ENCODE measurements at regions not wholly inside any gene's neighbourhood (a gene's known extent, or its start where the extent isn't known, plus 50 kb on each side); places are given as distances from the start of the nearest gene placed in this dataset.

GRCh38 chr6:109282756-109283155, 99.5 kb downstream of the CD164 start:
- Histone ChIP-seq H3K4me1 (ENCODE audit: control insufficient read depth in 5 of 5, insufficient read depth in 5 of 5, low read length in 5 of 5) (no peaks in the 10 kb centered on the region), H3K27ac (ENCODE audit: low read depth, low read length) (no peak overlapping the region), H3K4me3 (ENCODE audit: low read depth in 1 of 5, low read length in 5 of 5) (no peak overlapping the region)

GRCh38 chr6:109279628-109280027, 102.6 kb downstream of the CD164 start:
- Histone ChIP-seq H3K9me3 (ENCODE audit: control insufficient read depth in 5 of 5, low read length in 5 of 5) (peaks cover 0 to 4% (median 0%) of the 10 kb centered on the region in 5 donors), H3K27ac (ENCODE audit: low read depth, low read length) (no peak overlapping the region), H3K4me3 (ENCODE audit: low read depth in 1 of 5, low read length in 5 of 5) (no peak overlapping the region), H3K4me1 (ENCODE audit: control insufficient read depth in 5 of 5, insufficient read depth in 5 of 5, low read length in 5 of 5) (no peaks in the 10 kb centered on the region), H3K36me3 (ENCODE audit: control insufficient read depth in 5 of 5, insufficient read depth in 5 of 5, low read length in 5 of 5) (no peaks in the 10 kb centered on the region), H3K27me3 (ENCODE audit: control insufficient read depth in 5 of 5, insufficient read depth in 4 of 5, low read length in 5 of 5) (no peaks in the 10 kb centered on the region), H3K9ac (ENCODE audit: low read length in 5 of 5) (no peak overlapping the region)

More at GRCh38 chr6:109282756-109283155, 99.5 kb downstream of the CD164 start:
- Histone ChIP-seq H3K36me3 (ENCODE audit: control insufficient read depth in 5 of 5, insufficient read depth in 5 of 5, low read length in 5 of 5) (peaks cover 0 to 2% (median 0%) of the 10 kb centered on the region in 5 donors), H3K9ac (ENCODE audit: low read length in 5 of 5) (no peak overlapping the region), H3K9me3 (ENCODE audit: control insufficient read depth in 5 of 5, low read length in 5 of 5) (no peaks in the 10 kb centered on the region), H3K27me3 (ENCODE audit: control insufficient read depth in 5 of 5, insufficient read depth in 4 of 5, low read length in 5 of 5) (no peaks in the 10 kb centered on the region)

GRCh38 chr6:109271622-109272021, 110.6 kb downstream of the CD164 start:
- peaks cover 0 to 6% (median 0%) of the 10 kb centered on the region in 5 donors for H3K4me1 ChIP-seq (ENCODE audit: control insufficient read depth in 5 of 5, insufficient read depth in 5 of 5, low read length in 5 of 5)

GRCh38 chr6:109269953-109270517, 112.2 kb downstream of the CD164 start:
- Histone ChIP-seq H3K4me1 (ENCODE audit: control insufficient read depth in 5 of 5, insufficient read depth in 5 of 5, low read length in 5 of 5) (peaks cover 0 to 6% (median 0%) of the 10 kb centered on the region in 5 donors), H3K4me3 (ENCODE audit: low read depth in 1 of 5, low read length in 5 of 5) (no peak overlapping the region), H3K27ac (ENCODE audit: low read depth, low read length) (no peak overlapping the region), H3K9me3 (ENCODE audit: control insufficient read depth in 5 of 5, low read length in 5 of 5) (peaks cover 0 to 4% (median 2%) of the 10 kb centered on the region in 5 donors), H3K27me3 (ENCODE audit: control insufficient read depth in 5 of 5, insufficient read depth in 4 of 5, low read length in 5 of 5) (no peaks in the 10 kb centered on the region), H3K36me3 (ENCODE audit: control insufficient read depth in 5 of 5, insufficient read depth in 5 of 5, low read length in 5 of 5) (peaks cover 0 to 6% (median 0%) of the 10 kb centered on the region in 5 donors), H3K9ac (ENCODE audit: low read length in 5 of 5) (no peak overlapping the region)

More at GRCh38 chr6:109271622-109272021, 110.6 kb downstream of the CD164 start:
- H3K9me3 ChIP-seq (ENCODE audit: control insufficient read depth in 5 of 5, low read length in 5 of 5): peaks cover 0 to 8% (median 2%) of the 10 kb centered on the region in 5 donors
- no peak overlapping the region for H3K4me3 ChIP-seq (ENCODE audit: low read depth in 1 of 5, low read length in 5 of 5)
- peaks cover 0 to 3% (median 0%) of the 10 kb centered on the region in 5 donors for H3K36me3 ChIP-seq (ENCODE audit: control insufficient read depth in 5 of 5, insufficient read depth in 5 of 5, low read length in 5 of 5)
- no peaks in the 10 kb centered on the region for H3K27me3 ChIP-seq (ENCODE audit: control insufficient read depth in 5 of 5, insufficient read depth in 4 of 5, low read length in 5 of 5)
- no peak overlapping the region for H3K27ac ChIP-seq (ENCODE audit: low read depth, low read length)
- H3K9ac ChIP-seq (ENCODE audit: low read length in 5 of 5): no peak overlapping the region

- H3K27me3 ChIP-seq (ENCODE audit: control insufficient read depth in 5 of 5, insufficient read depth in 4 of 5, low read length in 5 of 5): no peaks in the 10 kb centered on the region
- peaks cover 0 to 4% (median 2%) of the 10 kb centered on the region in 5 donors for H3K9me3 ChIP-seq (ENCODE audit: control insufficient read depth in 5 of 5, low read length in 5 of 5)
- H3K36me3 ChIP-seq (ENCODE audit: control insufficient read depth in 5 of 5, insufficient read depth in 5 of 5, low read length in 5 of 5): peaks cover 0 to 4% (median 0%) of the 10 kb centered on the region in 5 donors
- H3K9ac ChIP-seq (ENCODE audit: low read length in 5 of 5): no peak overlapping the region
- H3K4me1 ChIP-seq (ENCODE audit: control insufficient read depth in 5 of 5, insufficient read depth in 5 of 5, low read length in 5 of 5): peaks cover 0 to 6% (median 0%) of the 10 kb centered on the region in 5 donors
- no peak overlapping the region for H3K4me3 ChIP-seq (ENCODE audit: low read depth in 1 of 5, low read length in 5 of 5)
- H3K27ac ChIP-seq (ENCODE audit: low read depth, low read length): no peak overlapping the region
These were observed 113.2 kb downstream of the CD164 start for GRCh38 chr6:109269057-109269456.

GRCh38 chr6:109265530-109265929, 116.7 kb downstream of the CD164 start:
- Histone ChIP-seq H3K27ac (ENCODE audit: low read depth, low read length) (no peak overlapping the region), H3K27me3 (ENCODE audit: control insufficient read depth in 5 of 5, insufficient read depth in 4 of 5, low read length in 5 of 5) (no peaks in the 10 kb centered on the region), H3K4me1 (ENCODE audit: control insufficient read depth in 5 of 5, insufficient read depth in 5 of 5, low read length in 5 of 5) (peaks cover 0 to 15% (median 3%) of the 10 kb centered on the region in 5 donors), H3K4me3 (ENCODE audit: low read depth in 1 of 5, low read length in 5 of 5) (no peak overlapping the region), H3K9me3 (ENCODE audit: control insufficient read depth in 5 of 5, low read length in 5 of 5) (peaks cover 0 to 4% (median 0%) of the 10 kb centered on the region in 5 donors), H3K36me3 (ENCODE audit: control insufficient read depth in 5 of 5, insufficient read depth in 5 of 5, low read length in 5 of 5) (peaks cover 0 to 4% (median 0%) of the 10 kb centered on the region in 5 donors), H3K9ac (ENCODE audit: low read length in 5 of 5) (no peak overlapping the region)

GRCh38 chr6:109263873-109264700, 118.2 kb downstream of the CD164 start:
- H3K4me1 ChIP-seq (ENCODE audit: control insufficient read depth in 5 of 5, insufficient read depth in 5 of 5, low read length in 5 of 5): peaks cover 0 to 17% (median 3%) of the 10 kb centered on the region in 5 donors
- no peak overlapping the region for H3K27ac ChIP-seq (ENCODE audit: low read depth, low read length)
- no peak overlapping the region for H3K4me3 ChIP-seq (ENCODE audit: low read depth in 1 of 5, low read length in 5 of 5)

GRCh38 chr6:109262261-109262660, 120.0 kb downstream of the CD164 start:
- no peaks in the 10 kb centered on the region for H3K9me3 ChIP-seq (ENCODE audit: control insufficient read depth in 5 of 5, low read length in 5 of 5)
- H3K9ac ChIP-seq (ENCODE audit: low read length in 5 of 5): no peak overlapping the region
- H3K27me3 ChIP-seq (ENCODE audit: control insufficient read depth in 5 of 5, insufficient read depth in 4 of 5, low read length in 5 of 5): no peaks in the 10 kb centered on the region
- no peak overlapping the region for H3K4me3 ChIP-seq (ENCODE audit: low read depth in 1 of 5, low read length in 5 of 5)
- H3K27ac ChIP-seq (ENCODE audit: low read depth, low read length): peak overlapping the region; percentile 77
- peaks cover 0 to 4% (median 0%) of the 10 kb centered on the region in 5 donors for H3K36me3 ChIP-seq (ENCODE audit: control insufficient read depth in 5 of 5, insufficient read depth in 5 of 5, low read length in 5 of 5)
- H3K4me1 ChIP-seq (ENCODE audit: control insufficient read depth in 5 of 5, insufficient read depth in 5 of 5, low read length in 5 of 5): peaks cover 0 to 19% (median 5%) of the 10 kb centered on the region in 5 donors

More at GRCh38 chr6:109263873-109264700, 118.2 kb downstream of the CD164 start:
- Histone ChIP-seq H3K9ac (ENCODE audit: low read length in 5 of 5) (no peak overlapping the region), H3K36me3 (ENCODE audit: control insufficient read depth in 5 of 5, insufficient read depth in 5 of 5, low read length in 5 of 5) (peaks cover 0 to 4% (median 0%) of the 10 kb centered on the region in 5 donors), H3K27me3 (ENCODE audit: control insufficient read depth in 5 of 5, insufficient read depth in 4 of 5, low read length in 5 of 5) (no peaks in the 10 kb centered on the region), H3K9me3 (ENCODE audit: control insufficient read depth in 5 of 5, low read length in 5 of 5) (peaks cover 0 to 2% (median 0%) of the 10 kb centered on the region in 5 donors)

GRCh38 chr6:109261811-109262210, 120.5 kb downstream of the CD164 start:
- Histone ChIP-seq H3K9me3 (ENCODE audit: control insufficient read depth in 5 of 5, low read length in 5 of 5) (no peaks in the 10 kb centered on the region), H3K36me3 (ENCODE audit: control insufficient read depth in 5 of 5, insufficient read depth in 5 of 5, low read length in 5 of 5) (peaks cover 0 to 4% (median 0%) of the 10 kb centered on the region in 5 donors), H3K9ac (ENCODE audit: low read length in 5 of 5) (peak overlapping the region in 1 of 5 donors; percentile 56), H3K27me3 (ENCODE audit: control insufficient read depth in 5 of 5, insufficient read depth in 4 of 5, low read length in 5 of 5) (no peaks in the 10 kb centered on the region), H3K4me3 (ENCODE audit: low read depth in 1 of 5, low read length in 5 of 5) (no peak overlapping the region), H3K27ac (ENCODE audit: low read depth, low read length) (peak overlapping the region; percentile 77), H3K4me1 (ENCODE audit: control insufficient read depth in 5 of 5, insufficient read depth in 5 of 5, low read length in 5 of 5) (peaks cover 0 to 19% (median 5%) of the 10 kb centered on the region in 5 donors)

GRCh38 chr6:109260701-109261100, 121.6 kb downstream of the CD164 start:
- no peaks in the 10 kb centered on the region for H3K27me3 ChIP-seq (ENCODE audit: control insufficient read depth in 5 of 5, insufficient read depth in 4 of 5, low read length in 5 of 5)
- peaks cover 0 to 27% (median 13%) of the 10 kb centered on the region in 5 donors for H3K4me1 ChIP-seq (ENCODE audit: control insufficient read depth in 5 of 5, insufficient read depth in 5 of 5, low read length in 5 of 5)
- H3K27ac ChIP-seq (ENCODE audit: low read depth, low read length): peak overlapping the region; percentile 77
- peak overlapping the region in 1 of 5 donors; percentile 19 for H3K9ac ChIP-seq (ENCODE audit: low read length in 5 of 5)
- H3K4me3 ChIP-seq (ENCODE audit: low read depth in 1 of 5, low read length in 5 of 5): no peak overlapping the region
- H3K9me3 ChIP-seq (ENCODE audit: control insufficient read depth in 5 of 5, low read length in 5 of 5): no peaks in the 10 kb centered on the region
- H3K36me3 ChIP-seq (ENCODE audit: control insufficient read depth in 5 of 5, insufficient read depth in 5 of 5, low read length in 5 of 5): peaks cover 0 to 4% (median 0%) of the 10 kb centered on the region in 5 donors

Data from subcutaneous abdominal adipose tissue (tissue), 5 donors.